ENCODE measurements at regions not wholly inside any gene's neighbourhood (a gene's known extent, or its start where the extent isn't known, plus 50 kb on each side); places are given as distances from the start of the nearest gene placed in this dataset.
"Not testable (repeated sequence)": the region's sequence is repeated elsewhere in the genome, so short reads cannot be mapped to it uniquely, and the experiment has no call there.

- ATAC-seq (no peak), DNase-seq (no peak)
- Mint-ChIP-seq H3K27me3 (ENCODE audit: low read depth) (no peaks in the 10 kb centered on the region), H3K36me3 (ENCODE audit: low read depth) (no peaks in the 10 kb centered on the region), H3K27ac (no peak overlapping the region), H3K4me3 (no peak overlapping the region), H3K4me1 (ENCODE audit: low read depth) (no peaks in the 10 kb centered on the region), H3K9me3 (ENCODE audit: insufficient read depth) (no peaks in the 10 kb centered on the region)
- CTCF ChIA-PET = no interaction called here
- POLR2A ChIA-PET = no interaction called here
Observed at GRCh38 chr5:8528106-8528505, 659.2 kb downstream of the MTRR start.

- POLR2A ChIA-PET = no interaction called here
- no peaks in the 10 kb centered on the region for H3K36me3 Mint-ChIP-seq (ENCODE audit: low read depth)
- no peaks in the 10 kb centered on the region for H3K9me3 Mint-ChIP-seq (ENCODE audit: insufficient read depth)
- DNase-seq (no peak), ATAC-seq (no peak)
- no peak overlapping the region for H3K4me3 Mint-ChIP-seq
- no peaks in the 10 kb centered on the region for H3K27me3 Mint-ChIP-seq (ENCODE audit: low read depth)
- no peaks in the 10 kb centered on the region for H3K4me1 Mint-ChIP-seq (ENCODE audit: low read depth)
- H3K27ac Mint-ChIP-seq = no peak overlapping the region
- CTCF ChIA-PET = no interaction called here
Observed at GRCh38 chr5:8538821-8539220, 669.9 kb downstream of the MTRR start.

GRCh38 chr5:8540317-8540716, 671.4 kb downstream of the MTRR start:
- Mint-ChIP-seq H3K9me3 (ENCODE audit: insufficient read depth) (no peaks in the 10 kb centered on the region), H3K27ac (no peak overlapping the region), H3K4me1 (ENCODE audit: low read depth) (no peaks in the 10 kb centered on the region), H3K36me3 (ENCODE audit: low read depth) (no peaks in the 10 kb centered on the region), H3K4me3 (no peak overlapping the region), H3K27me3 (ENCODE audit: low read depth) (no peaks in the 10 kb centered on the region)
- no peak for DNase-seq
- ATAC-seq = no peak
- ChIA-PET CTCF (no interaction called here), POLR2A (no interaction called here)

- H3K4me1 Mint-ChIP-seq (ENCODE audit: low read depth) = no peaks in the 10 kb centered on the region
- POLR2A ChIA-PET = no interaction called here
- no peak for DNase-seq
- peaks cover 7% of the 10 kb centered on the region for H3K9me3 Mint-ChIP-seq (ENCODE audit: insufficient read depth)
- CTCF ChIA-PET = no interaction called here
- no peaks in the 10 kb centered on the region for H3K27me3 Mint-ChIP-seq (ENCODE audit: low read depth)
- no peak overlapping the region for H3K4me3 Mint-ChIP-seq
- H3K36me3 Mint-ChIP-seq (ENCODE audit: low read depth) = no peaks in the 10 kb centered on the region
- H3K27ac Mint-ChIP-seq = no peak overlapping the region
- ATAC-seq = no peak
Observed at GRCh38 chr5:8550921-8551320, 682.0 kb downstream of the MTRR start.

GRCh38 chr5:8553364-8553763, 684.4 kb downstream of the MTRR start:
- no peaks in the 10 kb centered on the region for H3K27me3 Mint-ChIP-seq (ENCODE audit: low read depth)
- DNase-seq (no peak), ATAC-seq (no peak)
- H3K4me1 Mint-ChIP-seq (ENCODE audit: low read depth) = no peaks in the 10 kb centered on the region
- no peak overlapping the region for H3K4me3 Mint-ChIP-seq
- ChIA-PET POLR2A (no interaction called here), CTCF (no interaction called here)
- H3K36me3 Mint-ChIP-seq (ENCODE audit: low read depth) = no peaks in the 10 kb centered on the region
- no peak overlapping the region for H3K27ac Mint-ChIP-seq
- H3K9me3 Mint-ChIP-seq (ENCODE audit: insufficient read depth) = peaks cover 7% of the 10 kb centered on the region

- POLR2A ChIA-PET = no interaction called here
- DNase-seq (no peak), ATAC-seq (no peak)
- H3K4me1 Mint-ChIP-seq (ENCODE audit: low read depth) = no peaks in the 10 kb centered on the region
- no peaks in the 10 kb centered on the region for H3K27me3 Mint-ChIP-seq (ENCODE audit: low read depth)
- CTCF ChIA-PET = no interaction called here
- H3K27ac Mint-ChIP-seq = no peak overlapping the region
- no peak overlapping the region for H3K4me3 Mint-ChIP-seq
- peaks cover 7% of the 10 kb centered on the region for H3K9me3 Mint-ChIP-seq (ENCODE audit: insufficient read depth)
- H3K36me3 Mint-ChIP-seq (ENCODE audit: low read depth) = no peaks in the 10 kb centered on the region
Observed at GRCh38 chr5:8557728-8558127, 688.8 kb downstream of the MTRR start.

GRCh38 chr5:8560776-8561175, 691.8 kb downstream of the MTRR start:
- H3K27me3 Mint-ChIP-seq (ENCODE audit: low read depth) = no peaks in the 10 kb centered on the region
- DNase-seq (no peak), ATAC-seq (no peak)

GRCh38 chr5:8561224-8561840, 692.4 kb downstream of the MTRR start:
- H3K4me1 Mint-ChIP-seq (ENCODE audit: low read depth) = no peaks in the 10 kb centered on the region
- H3K36me3 Mint-ChIP-seq (ENCODE audit: low read depth) = no peaks in the 10 kb centered on the region
- no peak overlapping the region for H3K27ac Mint-ChIP-seq
- POLR2A ChIA-PET = no interaction called here
- H3K4me3 Mint-ChIP-seq = no peak overlapping the region
- CTCF ChIA-PET = no interaction called here
- H3K27me3 Mint-ChIP-seq (ENCODE audit: low read depth) = no peaks in the 10 kb centered on the region
- H3K9me3 Mint-ChIP-seq (ENCODE audit: insufficient read depth) = no peaks in the 10 kb centered on the region
- DNase-seq = no peak
- no peak for ATAC-seq

More at GRCh38 chr5:8560776-8561175, 691.8 kb downstream of the MTRR start:
- Mint-ChIP-seq H3K9me3 (ENCODE audit: insufficient read depth) (no peaks in the 10 kb centered on the region), H3K27ac (no peak overlapping the region), H3K4me3 (no peak overlapping the region), H3K36me3 (ENCODE audit: low read depth) (no peaks in the 10 kb centered on the region), H3K4me1 (ENCODE audit: low read depth) (no peaks in the 10 kb centered on the region)
- POLR2A ChIA-PET = no interaction called here
- CTCF ChIA-PET = no interaction called here

GRCh38 chr5:8561854-8562253, 692.9 kb downstream of the MTRR start:
- no peak overlapping the region for H3K4me3 Mint-ChIP-seq
- no peaks in the 10 kb centered on the region for H3K27me3 Mint-ChIP-seq (ENCODE audit: low read depth)
- H3K9me3 Mint-ChIP-seq (ENCODE audit: insufficient read depth) = no peaks in the 10 kb centered on the region
- DNase-seq = no peak
- POLR2A ChIA-PET = no interaction called here
- CTCF ChIA-PET = no interaction called here
- no peak overlapping the region for H3K27ac Mint-ChIP-seq
- no peak for ATAC-seq
- H3K36me3 Mint-ChIP-seq (ENCODE audit: low read depth) = no peaks in the 10 kb centered on the region
- no peaks in the 10 kb centered on the region for H3K4me1 Mint-ChIP-seq (ENCODE audit: low read depth)

GRCh38 chr5:8563540-8563939, 694.6 kb downstream of the MTRR start:
- H3K9me3 Mint-ChIP-seq (ENCODE audit: insufficient read depth); H3K4me3 Mint-ChIP-seq; DNase-seq; CTCF ChIA-PET; ATAC-seq; H3K4me1 Mint-ChIP-seq (ENCODE audit: low read depth); H3K27me3 Mint-ChIP-seq (ENCODE audit: low read depth); H3K27ac Mint-ChIP-seq; POLR2A ChIA-PET; H3K36me3 Mint-ChIP-seq (ENCODE audit: low read depth): not testable (repeated sequence)

- H3K4me3 Mint-ChIP-seq = no peak overlapping the region
- no peaks in the 10 kb centered on the region for H3K4me1 Mint-ChIP-seq (ENCODE audit: low read depth)
- H3K27me3 Mint-ChIP-seq (ENCODE audit: low read depth) = no peaks in the 10 kb centered on the region
- H3K9me3 Mint-ChIP-seq (ENCODE audit: insufficient read depth) = no peaks in the 10 kb centered on the region
- no peak overlapping the region for H3K27ac Mint-ChIP-seq
- H3K36me3 Mint-ChIP-seq (ENCODE audit: low read depth) = no peaks in the 10 kb centered on the region
- ChIA-PET CTCF (no interaction called here), POLR2A (no interaction called here)
- ATAC-seq = no peak
- DNase-seq = no peak
Observed at GRCh38 chr5:8568858-8569257, 699.9 kb downstream of the MTRR start.

GRCh38 chr5:8570528-8570927, 701.6 kb downstream of the MTRR start:
- CTCF ChIA-PET = no interaction called here
- POLR2A ChIA-PET = no interaction called here
- no peak for ATAC-seq

GRCh38 chr5:8576178-8576577, 707.2 kb downstream of the MTRR start:
- Mint-ChIP-seq H3K27me3 (ENCODE audit: low read depth) (no peaks in the 10 kb centered on the region), H3K9me3 (ENCODE audit: insufficient read depth) (no peaks in the 10 kb centered on the region), H3K4me1 (ENCODE audit: low read depth) (no peaks in the 10 kb centered on the region), H3K27ac (no peak overlapping the region), H3K4me3 (no peak overlapping the region), H3K36me3 (ENCODE audit: low read depth) (no peaks in the 10 kb centered on the region)
- CTCF ChIA-PET = no interaction called here
- POLR2A ChIA-PET = no interaction called here
- ATAC-seq = no peak
- no peak for DNase-seq

More at GRCh38 chr5:8570528-8570927, 701.6 kb downstream of the MTRR start:
- no peak for DNase-seq
- no peak overlapping the region for H3K27ac Mint-ChIP-seq
- no peak overlapping the region for H3K4me3 Mint-ChIP-seq
- H3K4me1 Mint-ChIP-seq (ENCODE audit: low read depth) = no peaks in the 10 kb centered on the region
- H3K27me3 Mint-ChIP-seq (ENCODE audit: low read depth) = no peaks in the 10 kb centered on the region
- no peaks in the 10 kb centered on the region for H3K36me3 Mint-ChIP-seq (ENCODE audit: low read depth)
- no peaks in the 10 kb centered on the region for H3K9me3 Mint-ChIP-seq (ENCODE audit: insufficient read depth)

Measured in activated CD8-positive, alpha-beta T cell treated with anti-CD3 and anti-CD28 coated beads, Interleukin-2, amount 10 ng/mL, durations not matched to agents 7 days and 5 days (primary cell).